NCI-H2029 (cell line): ENCODE measurements at regions not wholly inside any gene's neighbourhood (a gene's known extent, or its start where the extent isn't known, plus 50 kb on each side); places are given as distances from the start of the nearest gene placed in this dataset.
A peak's percentile ranks its signal among the peaks of the same experiment; 100 is the strongest.

Source experiments
- DNase-seq: peaks from one replicate; lab custom pipeline; 2025; lab: John Stamatoyannopoulos, UW

DNA sequence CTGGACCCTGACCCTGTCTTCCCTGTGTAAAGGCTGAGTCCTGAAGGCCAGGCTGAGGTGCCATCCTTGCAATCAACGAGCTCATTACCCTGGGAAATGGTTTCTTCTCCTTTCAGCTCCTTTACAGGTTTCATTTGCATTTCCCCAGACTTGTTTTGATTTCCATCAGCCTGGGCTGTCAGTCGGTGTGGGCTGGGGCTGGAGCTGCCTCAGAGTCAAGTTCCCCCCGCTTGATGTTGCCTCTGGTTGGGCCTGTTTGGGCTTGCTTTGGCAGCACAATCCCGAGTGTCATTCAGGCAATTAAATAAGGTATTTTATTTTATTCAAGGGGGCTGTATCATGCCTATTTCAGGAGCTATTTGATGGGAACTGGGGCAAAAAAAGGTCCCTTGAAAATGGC, 424.9 kb downstream of the INSC start:
- DNase-seq = no peak

- no peak for DNase-seq
These were observed 426.4 kb downstream of the INSC start for GRCh38 chr11:15541079-15541478.

- DNase-seq = no peak
These were observed 429.6 kb downstream of the INSC start for GRCh38 chr11:15544353-15544752.

- no peak for DNase-seq
These were observed 433.0 kb downstream of the INSC start for GRCh38 chr11:15547685-15548084.

DNA sequence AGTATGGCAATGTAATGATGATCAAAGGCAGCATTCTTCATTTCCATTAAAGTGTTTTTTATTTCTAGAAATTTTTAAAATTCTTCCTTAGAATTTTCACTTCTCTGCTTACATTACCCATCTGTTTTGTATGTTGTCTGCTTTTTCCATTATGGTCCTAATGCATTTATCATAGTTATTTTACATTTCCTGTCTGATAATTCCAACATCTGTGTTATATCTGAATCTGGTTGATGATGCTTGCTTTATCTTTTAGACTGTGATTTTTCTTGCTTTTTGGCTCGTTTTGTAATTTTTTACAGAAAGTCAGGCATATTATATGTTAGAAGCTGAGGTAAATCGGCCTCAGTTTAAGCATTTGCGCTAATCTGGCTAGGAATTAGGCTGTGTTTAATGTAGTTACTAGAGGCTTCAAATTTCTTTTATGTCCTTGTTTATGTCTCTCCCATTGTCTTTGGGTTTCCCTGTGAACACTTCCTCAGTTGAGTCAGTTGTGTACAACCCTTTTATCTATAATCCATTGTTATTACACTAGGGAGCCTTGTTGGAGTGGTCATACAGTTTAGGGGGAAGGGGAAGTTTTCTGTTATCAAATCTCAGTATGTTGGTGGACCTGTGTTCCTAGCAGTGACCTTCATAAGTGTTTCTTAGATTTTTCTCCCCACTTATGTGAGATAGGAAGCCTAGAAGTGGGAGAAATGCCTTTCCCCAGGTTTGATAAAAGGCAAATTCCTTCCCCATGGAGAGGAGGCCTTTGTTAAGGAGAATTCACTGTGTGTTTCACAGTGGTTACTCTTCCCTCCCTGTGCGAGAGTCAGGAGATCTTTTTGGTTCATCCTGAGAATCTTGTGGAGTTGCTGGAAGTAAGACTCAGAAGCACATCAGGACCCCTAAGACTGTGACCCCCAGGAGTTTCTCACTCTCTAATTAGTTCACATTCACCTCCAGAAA, 437.5 kb downstream of the INSC start:
- no peak for DNase-seq

DNA sequence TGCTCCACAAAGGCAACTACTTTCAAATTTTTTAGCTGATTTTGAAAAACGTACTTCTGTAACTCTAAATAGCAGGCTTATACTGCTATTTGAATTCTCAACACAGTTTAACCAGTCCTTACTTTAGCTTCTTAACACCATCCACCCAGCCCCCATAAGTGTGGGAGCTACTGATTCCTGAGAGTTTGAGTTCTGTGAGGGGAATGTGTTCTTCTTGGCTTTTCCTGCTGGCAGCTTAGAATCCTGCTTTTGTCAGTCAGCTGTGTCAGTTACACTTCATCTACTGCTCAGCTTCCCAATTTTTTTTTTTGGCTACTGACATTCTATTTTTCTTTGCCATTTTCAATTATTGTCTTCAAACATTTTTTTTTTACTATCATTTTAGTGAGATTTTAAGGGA, 440.4 kb downstream of the INSC start:
- no peak for DNase-seq

DNA sequence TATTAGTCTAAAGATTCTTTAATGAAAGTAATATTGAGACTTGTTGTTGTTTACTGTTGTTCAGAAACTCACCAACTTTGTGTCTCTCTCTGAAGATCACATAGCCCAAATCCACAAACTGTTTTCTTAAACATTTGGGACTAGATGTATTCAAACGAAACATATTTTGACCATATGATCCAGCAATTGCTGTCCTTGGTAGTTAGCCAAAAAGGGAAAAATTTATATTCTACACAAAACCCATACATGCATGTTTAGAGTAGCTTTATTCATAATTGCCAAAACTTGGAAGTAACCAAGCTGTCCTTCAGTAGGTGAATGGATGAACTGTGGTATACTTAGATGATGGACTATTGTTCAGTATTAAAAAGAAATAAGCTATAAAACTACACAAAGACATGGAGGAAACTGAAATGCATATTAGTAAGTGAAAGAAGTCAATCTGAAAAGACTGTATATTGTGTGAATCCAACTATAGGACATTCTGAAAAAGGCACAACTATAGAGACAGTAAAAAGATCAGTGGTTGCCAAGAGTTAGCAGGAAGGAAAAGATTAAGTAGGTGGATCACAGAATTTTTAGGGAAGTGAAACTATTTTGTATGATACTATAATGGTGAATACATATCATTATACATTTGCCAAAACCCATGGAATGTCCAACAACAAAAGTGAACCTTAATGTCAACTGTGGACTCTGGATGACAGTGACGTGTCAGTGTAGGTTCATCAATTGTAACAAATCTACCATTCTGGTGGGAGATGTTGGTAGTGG, 442.9 kb downstream of the INSC start:
- no peak for DNase-seq

- no peak for DNase-seq
These were observed 443.9 kb downstream of the INSC start for GRCh38 chr11:15558513-15559181.

DNA sequence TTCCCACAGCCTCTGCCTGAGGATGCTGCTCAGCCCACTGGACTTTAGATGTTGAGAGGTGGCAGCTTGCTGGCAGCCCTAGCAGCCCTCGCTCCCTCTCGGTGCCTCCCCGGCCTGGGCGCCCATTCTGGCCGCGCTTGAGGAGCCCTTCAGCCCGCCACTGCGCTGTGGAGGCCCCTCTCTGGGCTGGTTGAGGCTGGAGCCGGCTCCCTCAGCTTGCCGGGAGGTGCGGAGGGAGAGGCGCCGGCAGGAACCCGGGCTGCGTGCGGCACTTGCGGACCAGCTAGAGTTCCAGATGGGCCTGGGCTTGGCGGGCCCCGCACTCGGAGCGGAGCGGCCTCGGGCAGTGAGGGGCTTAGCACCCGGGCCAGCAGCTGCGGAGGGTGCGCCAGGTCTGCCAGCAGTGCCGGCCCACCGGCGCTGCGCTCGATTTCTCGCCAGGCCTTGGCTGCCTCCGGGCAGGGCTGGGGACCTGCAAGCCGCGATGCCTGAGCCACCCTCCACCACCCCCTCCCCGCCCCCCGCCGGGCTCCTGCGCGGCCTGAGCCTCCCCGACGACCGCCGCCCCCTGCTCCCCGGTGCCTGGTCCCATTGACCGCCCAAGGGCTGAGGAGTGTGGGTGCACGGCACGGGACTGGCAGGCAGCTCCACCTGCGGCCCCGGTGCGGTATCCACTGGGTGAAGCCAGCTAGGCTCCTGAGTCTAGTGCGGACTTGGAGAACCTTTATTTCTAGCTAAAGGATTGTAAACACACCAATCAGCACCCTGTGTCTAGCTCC, 446.2 kb downstream of the INSC start:
- no peak for DNase-seq

- no peak for DNase-seq
These were observed 447.5 kb downstream of the INSC start for GRCh38 chr11:15562230-15562629.

- peak; percentile 56 for DNase-seq
These were observed 448.3 kb downstream of the INSC start for GRCh38 chr11:15563054-15563453.

GRCh38 chr11:15565880-15566279, 451.2 kb downstream of the INSC start:
- peak; percentile 64 for DNase-seq

- peak; percentile 74 for DNase-seq
These were observed 453.7 kb downstream of the INSC start for GRCh38 chr11:15568440-15568839.

DNA sequence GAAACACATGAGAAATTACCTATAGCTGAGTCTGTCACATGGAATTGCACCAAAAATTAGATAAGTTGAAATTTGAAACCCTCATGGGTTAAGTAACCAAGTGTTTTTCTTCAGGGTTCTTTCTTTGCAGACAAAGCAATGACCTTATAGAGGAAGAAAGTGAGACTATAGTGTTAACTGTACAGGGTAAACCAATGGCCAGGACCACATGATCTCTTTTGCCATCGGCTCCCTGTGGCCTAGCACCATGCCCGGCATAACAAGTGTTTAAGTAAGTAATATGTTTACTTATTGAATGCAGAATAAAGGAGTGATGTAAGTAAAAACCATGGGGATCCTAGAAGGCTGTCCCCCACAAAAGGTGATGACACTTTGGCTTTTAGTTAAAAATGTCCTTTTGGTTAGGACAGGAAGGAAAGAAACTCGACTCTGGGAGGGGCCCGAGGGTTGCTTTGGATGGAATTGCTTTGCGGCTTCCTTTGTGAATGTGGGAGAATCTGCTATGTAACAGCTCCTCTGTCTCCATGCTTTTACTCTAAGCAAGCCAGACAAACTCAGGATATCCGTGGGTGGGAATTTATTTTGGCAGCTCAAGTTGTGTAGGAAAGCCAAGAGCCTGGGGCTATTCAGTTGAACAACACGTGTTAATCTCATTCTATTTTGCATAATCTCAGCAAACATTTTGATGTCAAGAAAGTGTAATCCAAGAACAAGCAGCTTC, 454.7 kb downstream of the INSC start:
- DNase-seq = no peak

DNA sequence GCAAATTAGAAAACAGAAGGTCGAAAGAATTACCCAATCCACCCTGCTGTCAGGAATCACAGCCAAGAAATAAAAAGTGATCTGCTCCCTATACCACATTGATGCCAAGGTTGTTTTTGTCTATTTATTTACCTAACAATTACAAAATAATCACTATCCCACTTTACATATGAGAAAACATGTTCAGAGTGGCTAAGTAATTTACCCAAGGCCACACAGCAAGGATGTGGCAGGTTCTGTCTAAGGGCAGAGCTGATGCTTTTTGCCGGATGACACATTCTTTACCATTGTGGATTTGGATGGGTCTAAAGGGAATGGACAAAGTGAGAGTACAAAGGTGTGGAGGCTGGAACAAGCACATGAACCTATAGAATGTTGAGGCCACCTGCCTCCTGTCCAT, 460.7 kb downstream of the INSC start:
- no peak for DNase-seq

DNA sequence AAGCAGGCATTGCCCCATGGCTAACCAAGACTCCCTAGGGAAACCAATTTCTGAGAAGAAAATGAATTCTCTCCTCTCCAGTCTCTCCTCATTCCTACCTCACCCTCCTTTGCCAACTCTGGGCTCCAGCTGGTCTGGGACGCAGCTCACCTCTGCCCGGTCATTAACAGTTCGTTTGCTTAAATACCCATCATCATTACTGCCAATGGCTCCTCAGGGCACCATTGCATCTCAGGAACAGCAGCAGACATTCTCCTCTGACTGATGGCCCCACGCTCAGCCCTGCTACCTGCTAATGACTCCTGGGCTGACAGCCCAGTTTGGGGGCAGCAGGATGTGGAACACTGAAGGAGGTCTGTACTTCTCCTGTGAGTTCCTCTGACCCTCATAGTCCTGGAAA, 462.0 kb downstream of the INSC start:
- DNase-seq = no peak

- DNase-seq = no peak
These were observed 462.8 kb downstream of the INSC start for GRCh38 chr11:15577519-15577918.

DNA sequence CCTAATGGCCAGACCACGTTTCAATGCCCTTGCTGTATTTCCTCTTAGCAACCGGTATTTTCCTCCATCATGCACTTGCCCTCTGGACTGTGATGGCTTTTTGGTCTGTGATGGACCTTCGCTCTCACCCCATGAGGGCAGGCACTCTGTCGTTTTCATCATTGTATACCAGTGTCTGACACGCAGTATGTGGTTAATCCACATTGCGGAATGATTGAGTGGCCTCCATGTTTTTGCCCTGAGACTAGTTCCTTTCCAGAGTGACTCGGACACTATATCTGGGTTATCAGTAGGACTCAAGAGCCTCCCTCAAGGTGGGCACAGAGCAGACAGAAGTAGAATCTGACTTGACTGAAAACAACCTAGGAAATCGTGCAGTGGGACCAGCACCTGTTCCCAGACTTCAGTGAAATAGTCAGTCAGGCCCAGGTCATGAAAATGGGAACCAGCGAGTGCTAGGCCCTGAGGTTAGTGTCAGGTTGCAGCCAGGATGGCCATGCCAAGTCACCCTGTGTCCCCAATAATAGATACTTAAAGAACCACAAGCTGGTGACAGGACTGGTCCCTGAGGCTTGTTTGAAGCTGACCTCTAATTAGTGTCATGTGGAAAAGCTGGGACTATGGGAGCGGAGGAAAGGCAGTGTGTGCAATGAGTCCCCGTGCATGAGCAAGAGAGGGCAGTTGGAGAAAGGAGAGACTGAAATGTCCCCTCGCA, 464.7 kb downstream of the INSC start:
- no peak for DNase-seq

- peak; percentile 7 for DNase-seq
These were observed 465.5 kb downstream of the INSC start for GRCh38 chr11:15580056-15580774.

- DNase-seq = no peak
These were observed 466.0 kb downstream of the INSC start for GRCh38 chr11:15580775-15581095.
